PC-3 (cell line): ENCODE measurements at regions not wholly inside any gene's neighbourhood (a gene's known extent, or its start where the extent isn't known, plus 50 kb on each side); places are given as distances from the start of the nearest gene placed in this dataset.

Source experiments
- CTCF ChIP-seq: fragments of 300-600 bp; sonication (generic); conservative IDR thresholded peaks from 2 replicates; pipeline ENCODE4 v1.5.1; 2017; ENCODE audit warnings: antibody characterized with exemption, low read depth, mild to moderate bottlenecking, low read length
- EZH2 ChIP-seq: fragments of 300-600 bp; sonication (generic); IDR thresholded peaks from one replicate; pipeline ENCODE4 v1.6.1; 2017; ENCODE audit warnings: antibody characterized with exemption, mild to moderate bottlenecking, low read length; ENCODE audit not compliant: unreplicated experiment
- EZH2phosphoT487 ChIP-seq: fragments of 300-600 bp; sonication (generic); IDR thresholded peaks from 2 replicates; pipeline ENCODE4 v1.6.1; 2018; ENCODE audit warnings: mild to moderate bottlenecking, antibody characterized with exemption, low read length, borderline replicate concordance

DNA sequence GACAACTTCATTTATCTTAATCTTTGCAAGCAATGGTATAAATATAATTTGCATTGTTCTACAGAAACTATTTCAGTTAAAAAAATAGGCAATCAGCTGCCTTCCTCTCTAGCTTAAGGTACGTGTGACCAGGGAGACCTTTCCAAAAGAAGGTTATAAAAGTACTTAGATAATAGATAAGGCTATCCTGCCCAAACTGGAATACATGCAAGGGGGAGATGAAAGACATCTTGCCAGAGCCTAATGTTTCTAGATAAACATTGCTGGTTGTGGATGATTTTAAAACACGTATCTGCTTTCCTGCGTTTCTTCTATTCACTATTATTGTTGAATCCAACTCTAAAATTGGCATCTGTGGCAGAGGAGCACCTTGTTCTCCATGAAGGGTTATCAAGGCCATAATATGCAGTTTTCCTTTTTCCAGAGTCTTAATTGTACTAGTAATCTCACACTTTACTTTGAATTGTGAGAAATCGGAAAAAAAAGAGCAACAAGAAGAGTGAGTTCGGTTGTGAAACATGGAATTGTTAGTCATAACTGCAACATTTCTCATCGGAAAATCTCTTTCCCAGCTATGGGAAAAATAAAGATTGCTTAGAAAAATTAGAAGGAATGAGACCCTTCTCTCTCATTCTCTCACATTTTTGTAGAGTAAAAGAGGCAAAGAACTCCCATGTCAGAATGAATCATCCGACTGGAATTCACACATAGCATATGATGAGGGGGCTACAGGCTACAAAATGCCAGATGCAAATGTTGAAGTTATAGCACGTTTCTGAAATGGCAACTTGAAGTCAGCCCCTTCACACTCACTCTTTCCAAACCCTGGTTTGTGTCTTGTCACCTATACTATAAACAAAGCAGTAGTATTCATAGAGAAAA is 936.1 kb upstream of the NR2F2 start:
- TF ChIP-seq EZH2phosphoT487 (no peak), CTCF (no peak), EZH2 (no peak)
